ENCODE measurements at regions not wholly inside any gene's neighbourhood (a gene's known extent, or its start where the extent isn't known, plus 50 kb on each side); places are given as distances from the start of the nearest gene placed in this dataset.

DNA sequence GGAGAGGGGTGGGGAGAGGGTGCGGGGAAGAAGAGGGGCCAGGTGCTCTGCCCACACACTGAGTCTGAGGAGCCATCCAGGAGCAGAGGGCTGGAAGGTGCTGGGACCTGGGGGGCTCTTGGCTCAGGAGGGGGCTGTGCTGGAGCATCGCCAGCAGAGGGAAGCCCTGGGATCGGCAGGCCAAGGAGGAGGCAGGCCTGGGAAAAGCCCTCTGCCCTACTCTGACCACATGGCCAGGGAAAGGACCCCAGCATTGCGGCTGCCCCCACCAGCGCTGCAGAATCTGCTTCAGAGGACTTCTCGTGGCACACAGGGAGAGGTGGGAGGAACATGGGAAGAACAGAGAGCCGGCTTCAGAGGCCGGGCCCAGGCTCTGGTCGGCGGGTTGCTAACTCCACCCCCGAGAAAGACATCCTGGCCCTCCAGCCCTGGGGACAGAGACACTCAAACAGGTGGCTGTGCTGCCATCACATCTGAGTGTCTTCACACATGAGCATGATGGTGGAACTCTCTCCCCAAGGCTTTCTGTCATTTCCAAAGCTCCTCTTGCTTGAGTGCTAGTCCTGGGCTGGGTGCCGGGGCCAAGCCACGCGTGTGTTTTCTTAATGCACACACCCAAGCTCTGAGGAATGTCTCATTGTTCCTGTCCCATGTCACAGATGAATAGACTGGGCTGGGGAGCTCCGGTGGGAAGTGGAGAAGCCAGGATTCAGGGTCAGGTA is 1378.0 kb downstream of the BRD1 start:
- DNase-seq: peak; percentile 27

DNA sequence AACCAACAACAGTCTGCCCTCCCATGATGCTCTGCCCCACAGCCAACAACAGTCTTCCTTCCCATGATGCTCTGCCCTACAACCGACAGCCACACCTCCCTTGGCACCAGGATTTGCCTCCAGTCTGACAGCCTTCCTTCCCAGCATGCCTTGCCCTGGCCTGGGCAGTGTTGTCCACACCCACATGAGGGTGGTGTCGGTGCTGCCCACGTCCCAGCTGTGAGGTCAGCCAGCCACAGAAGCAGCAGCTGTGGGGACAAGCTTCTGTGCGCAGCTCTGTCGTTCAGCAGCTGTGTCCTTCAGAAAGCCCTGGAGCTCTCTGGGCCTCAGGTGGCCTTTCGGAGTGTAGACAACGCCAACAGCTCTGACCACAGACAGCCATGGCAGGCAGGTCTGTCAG is 1378.9 kb downstream of the BRD1 start:
- peak; percentile 43 for DNase-seq

DNA sequence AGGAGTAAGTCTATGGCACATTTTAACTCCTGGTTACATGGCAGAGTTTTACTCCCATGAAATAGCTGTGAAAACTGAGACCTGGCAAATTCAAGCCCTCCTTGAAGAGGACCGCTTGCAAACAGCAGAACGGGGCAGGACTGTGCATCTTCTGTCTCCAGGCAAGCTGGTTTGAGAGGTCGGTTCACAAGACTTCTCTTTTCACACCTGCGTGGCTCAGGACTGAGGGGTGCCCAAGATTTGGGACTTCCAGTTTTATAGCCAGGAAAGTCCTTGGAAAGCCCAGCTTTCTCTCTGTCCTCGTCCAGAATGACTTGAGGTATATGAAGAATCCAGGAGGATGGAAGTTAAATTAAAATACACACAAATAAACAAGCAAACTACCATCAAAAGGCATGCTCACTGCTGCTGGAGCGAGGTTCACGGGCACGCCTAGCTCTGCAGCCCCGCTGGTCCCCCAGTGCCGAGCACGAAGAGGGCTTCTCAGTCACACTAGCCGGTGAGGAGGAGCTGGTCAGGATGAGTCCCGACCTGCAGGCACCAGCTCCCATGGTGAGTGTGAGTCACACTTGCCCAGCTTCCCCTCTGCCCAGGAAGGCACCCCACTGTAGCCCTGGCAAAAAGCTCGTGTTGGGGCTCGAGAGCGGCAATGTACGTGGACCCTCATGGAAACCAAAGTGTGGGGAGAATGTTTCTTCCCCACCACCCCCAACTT is 1382.4 kb downstream of the BRD1 start:
- peak; percentile 53 for DNase-seq

DNA sequence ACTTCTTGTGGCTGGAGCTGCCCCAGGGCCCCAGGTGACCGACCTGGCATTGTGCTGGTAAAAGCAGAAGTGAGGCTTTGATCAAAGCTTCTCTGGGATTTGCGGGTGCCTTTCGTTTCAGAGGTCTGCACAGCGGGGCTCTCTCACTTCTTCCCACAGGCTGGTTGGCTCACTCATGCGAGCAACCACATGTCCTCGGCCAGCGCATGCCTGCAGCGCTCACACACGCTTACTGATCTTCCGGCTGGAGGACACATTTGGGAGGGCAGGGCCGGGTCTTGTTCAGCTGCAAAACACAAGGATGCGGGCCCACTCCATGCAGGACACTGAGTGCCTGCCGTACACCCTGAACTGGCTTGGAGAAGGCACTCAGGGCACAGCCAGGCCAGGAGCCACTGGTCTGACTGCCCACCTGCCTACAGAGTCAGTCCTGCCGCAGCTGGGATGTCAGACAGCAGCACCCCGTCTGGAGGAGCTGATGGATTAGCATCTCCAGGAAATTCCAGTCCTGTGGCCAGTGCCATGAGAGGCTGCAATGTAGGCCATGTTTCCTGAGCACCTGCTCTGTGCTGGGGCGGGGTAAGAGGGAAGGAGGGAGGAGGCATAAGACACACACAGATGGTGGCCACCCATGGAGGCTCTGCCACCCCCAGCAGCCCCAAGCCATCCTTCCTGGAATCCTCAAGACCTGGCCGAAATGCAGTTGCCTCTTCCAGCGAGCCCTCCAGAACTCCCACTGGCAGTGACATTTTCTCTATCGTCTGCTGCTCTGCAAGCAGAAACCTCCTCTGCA is 1383.2 kb downstream of the BRD1 start:
- peak; percentile 36 for DNase-seq

DNA sequence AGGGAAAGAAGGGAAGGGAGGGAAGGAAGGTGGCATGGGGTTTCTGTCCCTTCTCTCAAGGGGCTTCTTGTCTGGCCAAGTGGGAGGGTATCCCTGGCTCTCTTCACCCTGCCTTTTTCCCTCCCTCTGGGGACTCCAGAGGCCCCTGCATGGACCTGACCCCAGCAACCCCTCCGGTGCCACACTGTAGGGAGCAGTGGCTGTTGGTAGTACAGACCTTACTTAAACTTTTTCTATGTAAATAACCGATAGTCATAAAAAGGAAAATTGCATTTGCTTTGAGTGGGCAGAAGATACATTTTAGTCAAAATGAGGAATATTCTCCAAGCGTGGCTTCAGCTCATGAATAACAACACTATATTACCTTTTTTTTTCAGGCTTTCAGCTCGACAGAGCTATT is 1384.0 kb downstream of the BRD1 start:
- DNase-seq: no peak

DNA sequence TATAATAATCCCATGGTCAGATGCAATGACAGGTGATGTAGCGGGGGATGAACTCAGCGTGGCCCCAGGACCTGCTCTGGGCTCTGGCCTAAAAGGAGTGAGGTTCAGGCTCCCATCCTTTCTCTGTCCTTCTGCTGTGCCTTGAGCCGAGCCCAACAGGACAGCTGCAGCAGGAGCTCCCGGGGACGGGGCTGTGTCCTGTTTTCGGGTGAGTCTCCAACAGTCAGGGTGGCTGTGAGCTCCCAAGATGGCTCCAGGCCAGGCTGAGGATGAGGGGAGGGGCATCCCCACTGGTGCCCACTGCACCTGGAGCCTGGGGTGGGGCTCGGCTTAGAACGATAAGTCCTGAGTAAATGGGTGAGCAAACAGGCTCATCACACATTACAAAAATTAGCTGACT is 1385.0 kb downstream of the BRD1 start:
- no peak for DNase-seq

DNA sequence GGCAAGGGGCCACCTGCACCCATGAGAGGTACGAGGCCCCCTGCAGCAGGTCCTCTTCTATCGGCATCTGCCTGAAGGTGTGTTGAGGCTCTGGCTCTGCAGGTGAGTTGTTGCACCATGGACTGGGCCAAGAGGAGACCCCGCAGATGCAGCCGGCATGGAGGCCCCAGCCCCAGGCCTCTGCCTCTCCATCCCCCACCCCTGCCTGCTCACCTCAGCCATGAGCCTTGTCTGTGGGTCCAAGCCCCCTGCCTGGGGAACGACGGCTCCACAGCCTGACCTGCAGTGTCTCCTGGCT is 1386.2 kb downstream of the BRD1 start:
- no peak for DNase-seq

DNA sequence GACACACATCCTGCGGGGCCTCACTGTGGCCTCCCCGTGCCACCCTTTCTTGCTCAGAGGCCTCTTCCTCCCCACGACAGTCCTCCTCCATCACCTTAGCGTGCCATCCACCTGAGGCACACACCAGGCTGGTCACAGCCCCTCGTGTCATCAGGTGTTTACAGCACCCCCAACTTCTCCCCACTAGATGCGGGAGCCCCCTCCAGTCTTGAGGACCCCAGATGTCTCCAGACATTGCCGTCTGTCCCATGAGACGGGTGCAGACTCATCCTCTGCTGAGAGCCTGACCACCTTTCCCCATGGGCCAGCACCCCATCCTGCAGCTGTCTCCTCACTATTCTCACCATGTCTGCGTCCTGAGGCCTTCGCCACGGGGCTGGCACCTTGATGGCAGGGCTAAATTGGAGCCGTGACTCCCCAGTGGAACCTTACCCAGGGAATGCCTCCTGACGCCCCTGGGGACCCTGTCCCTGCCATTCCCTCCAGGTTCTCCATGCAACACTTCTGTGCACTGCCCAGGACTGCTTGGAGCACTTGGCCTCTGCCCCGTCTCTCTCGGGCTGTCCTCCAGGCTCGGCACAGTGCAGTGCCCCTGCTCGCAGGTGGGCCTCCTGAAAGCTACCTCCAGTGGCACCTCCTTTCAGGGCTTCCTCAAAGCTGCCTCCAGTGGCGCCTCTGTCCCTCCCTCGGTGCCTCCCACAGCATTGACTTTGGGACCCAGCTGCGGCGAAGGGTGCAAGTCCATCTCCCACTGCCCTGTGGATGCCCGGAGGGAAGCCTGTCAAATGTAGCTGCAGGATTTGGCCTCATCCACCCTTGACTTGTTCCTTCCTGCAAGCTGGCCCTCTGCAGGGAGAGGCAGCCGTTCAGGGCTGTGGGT is 1386.8 kb downstream of the BRD1 start:
- no peak for DNase-seq

DNA sequence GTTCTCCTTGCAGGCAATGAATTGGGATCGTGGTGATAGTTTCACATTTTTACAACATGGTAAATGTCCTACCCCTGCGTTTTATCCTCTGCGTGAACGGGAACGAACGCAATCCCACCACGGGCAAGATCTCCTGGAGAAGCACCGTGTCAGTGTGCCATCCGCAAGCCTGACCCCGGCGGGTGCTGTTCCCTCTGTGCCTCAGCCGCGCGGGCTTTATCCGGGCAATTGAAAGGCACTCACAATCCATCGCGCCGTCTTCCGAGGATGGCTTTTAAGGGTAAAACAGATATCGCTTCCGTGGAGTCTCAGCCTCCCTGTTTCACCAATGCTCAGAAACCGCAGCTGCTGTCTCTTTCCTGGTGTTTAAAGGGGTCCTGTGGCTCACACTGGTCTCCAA is 1387.5 kb downstream of the BRD1 start:
- DNase-seq: no peak

DNA sequence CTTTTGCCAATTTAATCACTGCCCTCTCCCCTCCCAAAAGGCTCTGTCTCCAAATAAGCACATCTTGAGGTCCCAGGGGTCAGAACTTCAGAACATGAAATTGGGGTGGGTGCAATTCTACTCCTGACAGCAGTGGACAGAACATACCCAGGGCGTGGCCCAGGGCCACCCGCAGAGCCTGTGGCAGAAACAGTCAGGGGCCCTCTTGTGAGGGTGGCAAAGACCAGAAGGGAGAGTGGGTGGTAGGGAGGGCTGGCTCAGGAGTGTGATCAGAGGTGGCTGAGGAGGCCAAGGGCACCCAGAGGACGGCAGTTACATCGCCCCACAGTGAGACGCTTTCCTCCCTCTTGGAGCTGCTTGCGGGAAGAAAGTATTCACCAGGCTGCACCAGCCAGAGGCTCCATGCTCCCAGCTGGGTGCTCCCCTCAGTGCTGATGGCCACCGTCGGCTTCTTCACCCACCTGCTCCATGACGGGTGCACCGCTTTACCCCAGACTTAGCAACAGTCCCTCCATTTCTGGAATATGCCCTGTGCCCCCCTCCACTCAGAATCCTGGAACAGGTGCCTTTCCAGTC is 1388.0 kb downstream of the BRD1 start:
- no peak for DNase-seq

DNA sequence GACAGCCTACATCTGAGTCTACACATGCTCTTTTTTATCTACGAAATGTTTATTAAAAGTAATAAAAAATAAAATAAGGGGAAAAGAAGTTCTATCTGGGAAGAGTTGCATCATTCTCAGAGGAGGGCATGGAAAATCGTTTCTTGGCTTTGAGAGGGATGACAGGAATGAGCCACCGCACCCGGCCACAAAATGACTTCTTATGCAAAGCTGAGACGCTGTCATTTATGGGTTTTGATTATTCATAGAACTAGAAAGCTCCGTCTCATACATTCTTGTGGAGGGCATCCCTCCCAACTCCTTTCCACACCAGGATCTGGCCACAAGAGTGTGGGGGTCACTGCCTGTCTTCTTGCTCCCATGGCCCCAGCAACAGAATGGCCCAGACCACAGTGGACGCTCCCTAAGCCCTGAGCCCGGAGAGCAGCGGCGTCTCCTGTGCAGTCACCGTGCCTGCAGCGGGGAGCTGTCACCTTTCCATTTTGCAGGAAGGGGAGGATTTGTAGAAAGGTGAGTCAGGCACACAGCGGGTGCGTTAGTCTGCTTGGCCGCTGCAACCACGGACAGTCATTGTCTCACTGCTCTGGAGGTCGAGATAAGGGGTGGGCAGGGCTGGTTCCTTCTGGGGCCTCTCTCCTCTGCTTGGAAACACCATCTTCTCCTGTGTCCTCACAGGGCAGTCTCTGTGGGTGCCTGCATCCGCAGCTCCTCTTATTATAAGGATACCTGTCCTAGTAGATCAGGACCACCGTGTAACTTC is 1388.7 kb downstream of the BRD1 start:
- DNase-seq: no peak

DNA sequence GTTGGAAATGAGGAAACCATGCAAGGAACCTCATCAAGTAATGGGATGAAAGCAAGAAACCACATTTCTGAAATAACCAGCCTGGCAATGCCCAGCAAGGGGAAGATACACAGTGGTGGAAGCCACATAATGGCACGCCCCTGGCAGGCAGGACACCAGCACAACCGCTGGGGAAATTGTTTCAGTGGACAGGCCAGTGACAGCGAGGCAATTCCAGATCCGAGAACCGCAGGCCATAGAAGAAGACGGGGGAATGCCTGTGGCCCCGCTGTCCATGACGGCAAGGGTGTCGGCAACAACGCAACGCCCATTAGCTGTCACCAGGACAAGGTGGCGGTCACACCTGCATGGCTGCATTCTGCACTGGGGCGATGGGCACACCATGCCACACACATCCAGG is 1389.6 kb downstream of the BRD1 start:
- peak; percentile 16 for DNase-seq

DNA sequence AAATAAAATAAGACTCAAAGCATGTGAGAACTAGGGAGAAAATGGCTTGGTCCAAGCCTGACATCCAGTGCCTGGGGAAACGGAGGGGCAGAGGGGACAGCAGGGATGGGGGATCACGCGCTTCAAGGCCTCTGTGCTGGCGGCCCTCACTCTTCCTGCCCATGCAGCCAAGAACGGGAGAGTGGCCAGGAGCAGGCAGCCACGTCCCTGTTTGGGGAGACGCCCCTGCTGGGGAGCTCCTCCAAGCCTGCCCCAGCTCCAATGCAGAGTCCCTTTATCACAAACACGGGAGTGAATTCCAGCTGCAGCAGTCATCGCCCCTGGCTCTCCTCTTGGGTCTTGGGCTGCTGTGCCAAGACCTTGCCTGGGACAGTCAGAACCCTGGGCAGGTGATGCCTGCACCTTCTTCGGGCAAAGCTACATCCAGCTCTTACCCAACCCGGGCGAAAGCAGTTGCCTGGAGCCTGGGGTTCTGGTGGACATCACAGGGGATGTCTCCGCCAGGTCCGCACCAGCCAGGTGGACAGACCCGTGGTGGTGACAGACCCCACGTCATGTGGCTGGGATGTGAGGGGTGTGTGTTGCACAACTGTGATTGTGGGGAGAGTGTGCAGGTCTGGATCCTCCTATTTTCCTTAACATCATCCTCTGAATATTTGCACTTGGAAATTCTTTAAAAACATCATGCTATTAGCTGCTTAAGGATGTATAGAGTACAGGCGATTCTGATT is 1391.3 kb downstream of the BRD1 start:
- peak; percentile 53 for DNase-seq

DNA sequence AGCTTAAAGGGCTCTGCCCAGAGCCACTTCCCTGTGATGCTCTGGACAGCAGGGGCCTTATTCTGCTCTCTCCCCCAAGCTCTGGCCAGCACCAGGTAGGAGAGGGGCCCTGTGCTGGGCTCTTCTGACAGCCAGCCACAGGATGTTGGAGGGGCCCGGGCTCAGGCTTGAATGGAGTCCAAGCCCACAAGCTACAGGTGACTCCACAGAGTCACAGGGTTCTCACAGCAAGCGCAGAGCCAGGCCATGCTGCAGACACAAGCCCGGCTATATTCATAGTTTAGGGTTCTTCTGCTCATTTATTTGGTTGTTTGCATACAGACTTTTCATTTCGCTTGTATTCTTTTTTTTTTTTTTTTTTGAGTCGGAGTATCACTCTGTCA is 1392.8 kb downstream of the BRD1 start:
- DNase-seq: peak; percentile 34

DNA sequence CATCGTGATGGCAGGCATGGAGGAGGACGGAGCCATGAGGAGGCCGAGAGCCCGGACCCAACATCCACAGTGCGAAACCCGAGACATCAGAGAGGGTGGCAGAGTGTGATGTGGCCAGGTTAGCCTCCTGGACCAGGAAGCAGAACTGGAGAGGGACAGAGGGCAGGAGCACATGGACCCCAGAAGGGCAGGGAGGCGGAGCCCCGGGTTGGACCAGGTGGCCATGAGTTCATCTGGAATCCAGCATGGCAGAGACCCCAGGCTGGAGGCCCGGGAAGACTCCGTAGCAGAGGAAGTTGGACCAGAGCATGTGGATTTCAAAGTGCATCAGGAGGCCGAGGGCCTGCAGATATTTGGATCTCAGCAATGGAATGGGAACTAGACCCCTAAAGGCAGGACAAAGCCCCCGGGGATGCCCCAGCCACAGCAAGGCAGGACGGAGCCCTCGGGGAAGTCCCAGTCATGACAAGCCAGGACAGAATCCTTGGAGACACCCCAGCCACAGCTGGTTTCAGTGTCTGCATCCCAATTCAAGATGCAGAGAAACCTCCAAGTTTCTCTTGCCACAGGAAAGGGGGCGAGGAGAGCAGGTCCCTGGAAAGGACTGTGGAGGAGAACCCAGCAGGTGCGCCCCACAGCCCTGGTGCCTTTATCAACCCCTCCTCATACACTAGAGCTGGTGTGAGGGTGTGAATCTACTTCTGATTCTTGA is 1393.4 kb downstream of the BRD1 start:
- peak; percentile 34 for DNase-seq

DNA sequence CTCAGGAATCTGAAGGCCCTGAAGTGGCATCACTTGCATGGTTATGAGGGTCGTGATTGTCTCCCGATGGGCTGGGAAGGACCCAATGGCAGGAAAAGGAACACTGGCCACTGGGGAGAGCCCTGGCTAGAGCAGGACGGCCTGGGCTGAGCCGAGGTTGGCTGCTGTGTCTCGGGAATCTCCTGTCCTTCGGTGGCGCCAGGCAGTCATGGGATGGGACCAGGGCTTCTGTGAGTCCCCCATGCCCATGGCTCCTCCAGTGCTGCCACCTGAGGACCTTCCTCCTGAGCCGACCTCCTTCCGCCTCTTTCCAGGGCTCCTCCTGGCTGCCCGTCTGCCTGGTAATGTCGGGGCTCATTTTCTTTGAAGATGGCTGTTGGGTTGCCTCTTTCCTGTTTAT is 1394.0 kb downstream of the BRD1 start:
- DNase-seq: peak; percentile 13

DNA sequence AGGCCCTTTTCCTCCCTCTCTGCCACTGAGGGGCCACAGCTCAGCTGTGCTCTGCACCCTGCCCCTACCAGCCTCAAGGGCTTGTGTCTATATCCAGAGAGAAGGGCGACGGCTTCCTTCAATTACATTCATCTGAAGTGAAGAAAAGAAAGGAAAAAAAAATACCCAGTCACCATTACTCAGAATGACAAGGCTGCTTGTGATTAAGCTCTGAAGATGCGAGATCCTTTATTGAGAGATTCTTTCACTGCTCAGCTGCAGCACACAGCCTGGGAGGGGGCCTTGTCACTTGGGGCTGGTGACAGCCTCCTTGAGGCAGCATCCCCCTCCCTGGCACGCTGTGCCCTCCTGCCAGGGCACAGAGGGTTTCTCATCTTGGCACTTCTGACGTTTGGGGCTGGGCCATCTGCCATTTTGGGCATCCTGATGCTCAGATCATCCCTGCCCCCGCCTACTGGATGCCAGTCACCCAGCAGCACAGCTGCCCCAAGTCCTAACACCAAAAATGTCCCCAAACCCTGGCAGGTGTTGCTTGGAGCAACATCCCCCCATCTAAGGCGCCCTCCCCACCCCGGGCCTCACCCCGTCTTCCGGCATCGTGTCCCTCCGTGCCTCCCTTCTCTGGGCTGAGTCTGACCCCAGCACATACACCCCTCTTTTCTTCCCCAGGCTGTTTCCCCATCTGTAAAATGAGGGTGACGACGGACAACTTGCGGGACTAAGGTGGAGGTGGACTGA is 1394.7 kb downstream of the BRD1 start:
- no peak for DNase-seq

DNA sequence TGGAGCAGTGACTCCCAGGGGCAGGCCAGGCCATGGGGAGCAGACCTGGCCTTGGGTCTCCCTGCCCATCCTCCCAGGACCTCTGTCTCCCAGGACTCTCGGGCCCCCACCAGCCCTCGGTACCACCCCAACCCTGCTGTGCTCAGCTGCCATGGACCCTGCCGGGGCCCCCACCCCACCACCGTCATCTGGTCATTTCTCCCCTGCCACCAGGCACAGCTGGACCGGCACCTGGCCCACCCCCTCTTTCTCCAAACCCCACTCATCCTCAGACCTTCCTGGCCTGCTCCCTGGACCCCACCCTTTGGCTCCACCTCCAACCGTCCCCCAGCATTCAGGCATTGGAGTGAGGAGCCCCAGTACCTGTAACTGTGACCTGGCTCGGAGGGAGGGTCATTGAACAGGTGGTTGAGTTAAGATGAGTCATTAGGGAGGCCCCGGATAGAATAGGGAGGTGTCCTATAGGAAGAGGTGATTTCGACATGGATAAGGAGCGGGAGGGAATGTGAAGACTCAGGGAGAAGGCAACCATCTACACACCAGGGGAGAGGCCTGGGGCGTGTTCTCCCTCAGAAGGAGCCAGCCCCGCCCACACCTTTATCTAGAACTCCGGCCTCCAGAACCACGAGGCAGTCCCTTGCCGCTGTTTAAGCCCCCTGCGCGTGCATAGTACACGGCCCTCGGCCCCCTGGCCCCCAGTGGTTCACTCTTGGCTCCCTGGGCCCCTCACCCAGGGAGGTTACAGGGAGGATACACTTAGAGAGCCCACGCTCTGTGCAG is 1395.9 kb downstream of the BRD1 start:
- peak; percentile 48 for DNase-seq

DNA sequence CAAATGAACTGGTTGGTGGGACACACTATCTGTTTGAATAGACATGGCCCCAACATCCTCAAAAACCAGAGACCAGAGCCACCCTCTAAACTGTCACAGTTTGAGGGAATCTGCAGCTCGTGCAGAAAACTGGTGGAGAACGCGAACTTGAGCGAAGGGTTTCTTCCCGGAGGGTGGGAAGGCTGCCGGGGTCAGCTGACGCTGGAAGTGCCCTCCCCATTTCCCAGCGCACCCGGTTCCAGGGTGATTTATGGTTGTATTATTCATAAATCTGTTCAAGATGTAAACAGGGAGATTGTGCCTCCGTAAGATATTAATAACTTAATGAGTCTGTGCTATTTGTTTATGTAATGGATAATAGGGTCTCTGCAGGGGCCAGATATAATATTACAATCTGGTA is 1396.7 kb downstream of the BRD1 start:
- DNase-seq: peak; percentile 17
